ENCODE measurements at regions not wholly inside any gene's neighbourhood (a gene's known extent, or its start where the extent isn't known, plus 50 kb on each side); places are given as distances from the start of the nearest gene placed in this dataset.

- H3K27me3 Mint-ChIP-seq (ENCODE audit: low read depth in 2 of 2): no peaks in the 10 kb centered on the region
- H3K4me1 Mint-ChIP-seq: no peaks in the 10 kb centered on the region
- no peaks in the 10 kb centered on the region for H3K36me3 Mint-ChIP-seq
- Histone ChIP-seq H3K4me3 (ENCODE audit: low read length) (no peak overlapping the region), H3K27me3 (ENCODE audit: control insufficient read depth, insufficient read depth, low read length) (no peaks in the 10 kb centered on the region), H3K9me3 (ENCODE audit: control insufficient read depth, insufficient read depth, low read length) (no peaks in the 10 kb centered on the region), H3K4me1 (ENCODE audit: control insufficient read depth, insufficient read depth, low read length) (no peaks in the 10 kb centered on the region), H3K36me3 (ENCODE audit: control insufficient read depth, insufficient read depth, low read length) (no peaks in the 10 kb centered on the region), H3K27ac (ENCODE audit: low read length) (no peak overlapping the region)
- H3K4me3 Mint-ChIP-seq: no peak overlapping the region
- peaks cover 6 to 10% of the 10 kb centered on the region in 2 donors for H3K9me3 Mint-ChIP-seq
- 83% methylated on average over 1 of the region's 1 CpG for WGBS (ENCODE audit: insufficient coverage)
- no peak for TF ChIP-seq CTCF (IDR thresholded peaks at IDR 0.05)
- intact Hi-C loops (cut with micrococcal nuclease): no loop called here
- ATAC-seq (no peak), DNase-seq (no peak)
- H3K27ac Mint-ChIP-seq: no peak overlapping the region
Observed at GRCh38 chr5:118768607-118769175, 219.7 kb downstream of the DTWD2 start.

- H3K9me3 ChIP-seq (ENCODE audit: control insufficient read depth, insufficient read depth, low read length): no peaks in the 10 kb centered on the region
- no peaks in the 10 kb centered on the region for H3K27me3 ChIP-seq (ENCODE audit: control insufficient read depth, insufficient read depth, low read length)
- peaks cover 2 to 11% of the 10 kb centered on the region in 2 donors for H3K9me3 Mint-ChIP-seq
- intact Hi-C loops (cut with micrococcal nuclease): no loop called here
- H3K4me1 ChIP-seq (ENCODE audit: control insufficient read depth, insufficient read depth, low read length): no peaks in the 10 kb centered on the region
- no peaks in the 10 kb centered on the region for H3K27me3 Mint-ChIP-seq (ENCODE audit: low read depth in 2 of 2)
- H3K4me1 Mint-ChIP-seq: no peaks in the 10 kb centered on the region
- H3K36me3 Mint-ChIP-seq: no peaks in the 10 kb centered on the region
- TF ChIP-seq CTCF (IDR thresholded peaks at IDR 0.05): no peak
- DNase-seq (no peak), ATAC-seq (no peak)
- H3K27ac Mint-ChIP-seq: no peak overlapping the region
- no peak overlapping the region for H3K4me3 Mint-ChIP-seq
- H3K4me3 ChIP-seq (ENCODE audit: low read length): no peak overlapping the region
- WGBS (ENCODE audit: insufficient coverage): 90% methylated on average over 4 of the region's 4 CpGs
- no peaks in the 10 kb centered on the region for H3K36me3 ChIP-seq (ENCODE audit: control insufficient read depth, insufficient read depth, low read length)
- no peak overlapping the region for H3K27ac ChIP-seq (ENCODE audit: low read length)
Observed at GRCh38 chr5:118762291-118762690, 226.1 kb downstream of the DTWD2 start.

- H3K36me3 Mint-ChIP-seq: no peaks in the 10 kb centered on the region
- Histone ChIP-seq H3K4me3 (ENCODE audit: low read length) (no peak overlapping the region), H3K27ac (ENCODE audit: low read length) (no peak overlapping the region), H3K36me3 (ENCODE audit: control insufficient read depth, insufficient read depth, low read length) (no peaks in the 10 kb centered on the region), H3K9me3 (ENCODE audit: control insufficient read depth, insufficient read depth, low read length) (no peaks in the 10 kb centered on the region), H3K4me1 (ENCODE audit: control insufficient read depth, insufficient read depth, low read length) (no peaks in the 10 kb centered on the region), H3K27me3 (ENCODE audit: control insufficient read depth, insufficient read depth, low read length) (no peaks in the 10 kb centered on the region)
- no peak for TF ChIP-seq CTCF (IDR thresholded peaks at IDR 0.05)
- ATAC-seq (no peak), DNase-seq (no peak)
- WGBS (ENCODE audit: insufficient coverage): 88% methylated on average over 4 of the region's 4 CpGs
- no peaks in the 10 kb centered on the region for H3K4me1 Mint-ChIP-seq
- no peak overlapping the region for H3K27ac Mint-ChIP-seq
- H3K4me3 Mint-ChIP-seq: no peak overlapping the region
- intact Hi-C loops (cut with micrococcal nuclease): no loop called here
- H3K27me3 Mint-ChIP-seq (ENCODE audit: low read depth in 2 of 2): no peaks in the 10 kb centered on the region
- peaks cover 2 to 11% of the 10 kb centered on the region in 2 donors for H3K9me3 Mint-ChIP-seq
Observed at GRCh38 chr5:118761814-118762213, 226.5 kb downstream of the DTWD2 start.

GRCh38 chr5:118752969-118753368 is 235.4 kb downstream of the DTWD2 start:
- WGBS (ENCODE audit: insufficient coverage): 93% methylated on average over 5 of the region's 5 CpGs
- Histone ChIP-seq H3K36me3 (ENCODE audit: control insufficient read depth, insufficient read depth, low read length) (no peaks in the 10 kb centered on the region), H3K4me1 (ENCODE audit: control insufficient read depth, insufficient read depth, low read length) (no peaks in the 10 kb centered on the region), H3K27ac (ENCODE audit: low read length) (no peak overlapping the region), H3K4me3 (ENCODE audit: low read length) (no peak overlapping the region), H3K9me3 (ENCODE audit: control insufficient read depth, insufficient read depth, low read length) (no peaks in the 10 kb centered on the region), H3K27me3 (ENCODE audit: control insufficient read depth, insufficient read depth, low read length) (no peaks in the 10 kb centered on the region)
- no peak for TF ChIP-seq CTCF (IDR thresholded peaks at IDR 0.05)
- Mint-ChIP-seq H3K4me3 (no peak overlapping the region), H3K9me3 (peaks cover 3% of the 10 kb centered on the region in 2 donors), H3K36me3 (no peaks in the 10 kb centered on the region), H3K27me3 (ENCODE audit: low read depth in 2 of 2) (no peaks in the 10 kb centered on the region), H3K27ac (no peak overlapping the region), H3K4me1 (no peaks in the 10 kb centered on the region)
- intact Hi-C loops (cut with micrococcal nuclease): no loop called here
- DNase-seq: no peak
- no peak for ATAC-seq
